GM06990 (cell line): ENCODE measurements at regions not wholly inside any gene's neighbourhood (a gene's known extent, or its start where the extent isn't known, plus 50 kb on each side); places are given as distances from the start of the nearest gene placed in this dataset.
"Not testable (repeated sequence)": the region's sequence is repeated elsewhere in the genome, so short reads cannot be mapped to it uniquely, and the experiment has no call there.

Source experiments
- DNase-seq: peaks from one replicate; pipeline ENCODE4 v3.0.0-alpha.2; 2011; ENCODE audit not compliant: insufficient read length; ENCODE audit errors: extremely low read depth
- H3K27me3 ChIP-seq: replicated peaks from 2 replicates; pipeline ENCODE4 v1.6.0; 2011; ENCODE audit warnings: low read length; ENCODE audit not compliant: control insufficient read depth, insufficient read depth
- H3K36me3 ChIP-seq: 2 replicates; pipeline ENCODE4 v1.5.1; 2011; ENCODE audit warnings: low read length; ENCODE audit not compliant: control insufficient read depth, insufficient read depth
- H3K4me3 ChIP-seq: replicated peaks from 2 replicates; pipeline ENCODE4 v1.5.1; 2011; ENCODE audit warnings: low read depth, mild to moderate bottlenecking, control low read depth, low read length
- TF ChIP-seq, protein P1 (sequence below): IDR thresholded peaks from 2 replicates; pipeline ENCODE4 v1.5.1; 2011; ENCODE audit warnings: low read length, control low read depth, mild to moderate bottlenecking, inconsistent platforms; ENCODE audit not compliant: insufficient read depth, poor library complexity, severe bottlenecking

DNA sequence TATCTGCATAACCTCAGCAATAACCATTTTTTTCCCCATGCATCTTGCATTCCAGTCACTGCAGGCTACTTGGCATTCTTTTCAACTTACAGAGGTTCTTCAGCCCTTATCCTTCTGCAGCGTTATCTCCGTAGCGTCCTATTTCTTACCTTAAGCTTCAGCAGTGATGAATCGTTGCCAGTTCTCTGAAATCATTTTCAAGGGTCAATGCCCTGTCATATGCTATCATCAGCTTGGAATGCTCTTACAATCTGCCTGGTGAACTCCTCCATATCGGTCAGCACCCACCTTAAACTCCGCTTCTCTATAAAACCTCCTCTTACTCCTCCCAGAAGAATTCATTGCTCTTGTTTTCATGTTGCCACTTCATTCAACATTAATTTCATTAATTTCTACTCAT lies 105.1 kb upstream of the DPH5 start:
- TF ChIP-seq, protein P1, sequence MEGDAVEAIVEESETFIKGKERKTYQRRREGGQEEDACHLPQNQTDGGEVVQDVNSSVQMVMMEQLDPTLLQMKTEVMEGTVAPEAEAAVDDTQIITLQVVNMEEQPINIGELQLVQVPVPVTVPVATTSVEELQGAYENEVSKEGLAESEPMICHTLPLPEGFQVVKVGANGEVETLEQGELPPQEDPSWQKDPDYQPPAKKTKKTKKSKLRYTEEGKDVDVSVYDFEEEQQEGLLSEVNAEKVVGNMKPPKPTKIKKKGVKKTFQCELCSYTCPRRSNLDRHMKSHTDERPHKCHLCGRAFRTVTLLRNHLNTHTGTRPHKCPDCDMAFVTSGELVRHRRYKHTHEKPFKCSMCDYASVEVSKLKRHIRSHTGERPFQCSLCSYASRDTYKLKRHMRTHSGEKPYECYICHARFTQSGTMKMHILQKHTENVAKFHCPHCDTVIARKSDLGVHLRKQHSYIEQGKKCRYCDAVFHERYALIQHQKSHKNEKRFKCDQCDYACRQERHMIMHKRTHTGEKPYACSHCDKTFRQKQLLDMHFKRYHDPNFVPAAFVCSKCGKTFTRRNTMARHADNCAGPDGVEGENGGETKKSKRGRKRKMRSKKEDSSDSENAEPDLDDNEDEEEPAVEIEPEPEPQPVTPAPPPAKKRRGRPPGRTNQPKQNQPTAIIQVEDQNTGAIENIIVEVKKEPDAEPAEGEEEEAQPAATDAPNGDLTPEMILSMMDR: no peak

DNA sequence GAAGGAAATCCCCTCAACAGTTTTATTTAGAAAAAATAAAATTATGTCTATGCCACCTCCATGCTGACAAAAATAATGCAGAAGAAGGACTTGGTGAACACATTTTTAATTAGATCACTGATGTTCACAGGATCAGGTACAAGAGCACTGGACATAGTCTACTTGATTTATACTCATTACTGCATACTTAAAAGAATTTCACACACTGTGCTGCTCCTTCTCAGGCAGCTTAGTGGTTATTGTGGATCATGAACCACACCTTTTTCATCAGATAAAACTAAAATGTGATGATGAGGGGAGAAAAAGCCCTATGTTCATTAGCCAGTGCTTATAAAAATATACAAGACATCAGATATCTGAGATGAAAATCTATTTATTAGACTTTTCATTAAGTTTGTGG lies 103.3 kb upstream of the DPH5 start:
- no peak overlapping the region for H3K4me3 ChIP-seq
- TF ChIP-seq, protein P1: no peak
- no peaks in the 10 kb centered on the region for H3K36me3 ChIP-seq
- H3K27me3 ChIP-seq: no peaks in the 10 kb centered on the region
- no peak for DNase-seq

More for the DNA sequence above, 105.1 kb upstream of the DPH5 start:
- no peak for DNase-seq
- Histone ChIP-seq H3K27me3 (no peaks in the 10 kb centered on the region), H3K4me3 (no peak overlapping the region), H3K36me3 (no peaks in the 10 kb centered on the region)

DNA sequence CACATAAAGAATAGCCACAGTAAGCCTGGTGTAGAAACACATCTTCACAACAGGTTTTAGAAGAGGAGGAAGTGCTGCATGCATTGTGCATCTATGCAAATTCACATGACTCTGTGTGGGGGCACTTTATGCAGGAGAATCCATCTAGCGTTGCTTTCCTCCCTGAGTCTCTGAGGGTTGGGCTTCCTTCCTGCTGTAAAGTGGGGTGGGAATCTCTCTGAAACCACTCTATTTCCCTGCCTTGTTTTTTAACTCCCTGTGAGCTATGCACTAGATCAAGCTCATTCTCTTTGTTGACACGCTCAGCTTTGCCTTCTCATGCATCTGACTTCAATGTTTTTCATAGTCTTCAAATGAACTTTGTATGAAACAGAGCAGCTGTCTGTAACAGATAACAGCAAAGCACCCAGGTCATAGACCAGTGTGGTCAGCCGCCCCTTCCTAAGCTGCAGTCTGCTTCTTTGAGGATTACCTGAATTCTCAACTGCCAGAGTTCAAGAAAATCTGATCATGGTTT lies 102.7 kb upstream of the DPH5 start:
- H3K4me3 ChIP-seq: no peak overlapping the region; the same call in 1 of the 2 replicates
- no peaks in the 10 kb centered on the region for H3K36me3 ChIP-seq
- no peaks in the 10 kb centered on the region for H3K27me3 ChIP-seq
- peak; percentile 49 for DNase-seq
- TF ChIP-seq, protein P1: no peak

DNA sequence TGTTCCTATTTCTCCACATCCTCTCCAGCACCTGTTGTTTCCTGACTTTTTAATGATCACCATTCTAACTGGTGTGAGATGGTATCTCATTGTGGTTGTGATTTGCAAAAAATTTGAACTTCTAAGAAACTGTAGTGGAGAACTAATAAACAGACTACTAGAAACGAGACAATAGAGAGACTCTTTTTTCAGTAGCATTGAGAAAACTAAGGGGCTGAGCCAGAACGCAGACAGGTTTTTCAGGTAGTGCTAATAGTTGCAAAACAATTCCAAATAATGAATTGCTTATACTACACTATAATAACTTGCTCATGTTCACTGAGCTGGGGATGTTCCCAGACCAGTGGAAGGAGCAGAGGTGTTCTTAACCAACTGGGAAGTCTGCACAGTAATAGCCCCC lies 98.8 kb upstream of the DPH5 start:
- TF ChIP-seq, protein P1: no peak
- Histone ChIP-seq H3K36me3 (no peaks in the 10 kb centered on the region), H3K27me3 (no peaks in the 10 kb centered on the region), H3K4me3 (no peak overlapping the region)
- DNase-seq: no peak

DNA sequence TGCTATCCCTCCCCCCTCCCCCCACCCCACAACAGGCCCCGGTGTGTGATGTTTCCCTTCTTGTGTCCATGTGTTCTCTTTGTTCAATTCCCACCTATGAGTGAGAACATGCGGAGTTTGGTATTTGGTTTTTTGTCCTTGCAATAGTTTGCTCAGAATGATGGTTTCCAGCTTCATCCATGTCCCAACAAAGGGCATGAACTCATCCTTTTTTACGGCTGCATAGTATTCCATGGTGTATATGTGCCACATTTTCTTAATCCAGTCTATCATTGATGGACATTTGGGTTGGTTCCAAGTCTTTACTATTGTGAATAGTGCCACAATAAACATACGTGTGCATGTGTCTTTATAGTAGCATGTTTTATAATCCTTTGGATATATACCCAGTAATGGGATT lies 98.3 kb upstream of the DPH5 start:
- not testable (repeated sequence) for H3K4me3 ChIP-seq, H3K27me3 ChIP-seq, DNase-seq, H3K36me3 ChIP-seq

DNA sequence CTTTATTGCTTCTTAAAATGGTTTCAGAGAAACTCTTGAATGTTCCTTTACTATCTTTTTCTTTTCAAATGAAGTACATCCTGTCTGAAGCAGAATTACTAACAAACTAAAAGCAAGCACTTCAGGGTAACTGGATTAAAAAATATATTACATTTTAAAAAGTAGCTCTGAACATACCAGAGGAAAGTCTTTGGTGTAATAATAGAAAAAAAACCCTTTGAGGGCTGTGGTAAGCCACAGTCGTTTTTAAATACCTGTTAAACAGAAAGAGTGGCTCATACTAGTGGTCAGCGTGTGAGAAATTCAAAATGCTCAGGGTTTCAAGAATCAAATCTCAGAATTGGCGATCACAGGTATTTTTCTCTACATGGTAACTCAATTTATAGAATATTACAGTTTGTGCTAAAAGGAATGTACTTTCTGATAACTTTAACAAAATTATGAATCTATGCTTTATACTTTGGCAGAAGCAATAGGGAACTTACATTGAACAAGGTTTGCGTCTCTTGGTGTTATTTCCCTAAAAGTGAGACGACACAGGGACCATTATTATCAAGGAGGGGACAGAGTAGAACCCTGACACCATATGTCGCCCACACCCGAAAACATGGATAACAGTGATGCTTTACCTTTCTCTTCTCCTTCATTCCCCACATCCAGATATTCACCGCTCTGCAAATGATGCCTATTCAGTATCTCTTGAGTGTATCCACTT lies 97.0 kb upstream of the DPH5 start:
- peak; percentile 34 for DNase-seq
- no peaks in the 10 kb centered on the region for H3K36me3 ChIP-seq
- no peaks in the 10 kb centered on the region for H3K27me3 ChIP-seq
- TF ChIP-seq, protein P1: peak; percentile 10
- H3K4me3 ChIP-seq: no peak overlapping the region
